K562 (cell line): ENCODE measurements at regions not wholly inside any gene's neighbourhood (a gene's known extent, or its start where the extent isn't known, plus 50 kb on each side); places are given as distances from the start of the nearest gene placed in this dataset.

Experiments used
- ATF2 ChIP-seq: sonication (generic); formaldehyde crosslinking; IDR thresholded peaks from 2 replicates; pipeline ENCODE4 v1.8.1; 2022; ENCODE audit warnings: missing genetic modification reagents
- CREBBP ChIP-seq: IDR thresholded peaks from one replicate; pipeline ENCODE4 v1.6.1; 2012; ENCODE audit warnings: low read depth, mild to moderate bottlenecking, control low read depth, inconsistent platforms, low read length
- ESRRA ChIP-seq: fragments of 450-650 bp; IDR thresholded peaks from 2 replicates; pipeline ENCODE4 v1.6.1; 2014; ENCODE audit warnings: low read depth, mild to moderate bottlenecking, moderate library complexity, borderline replicate concordance
- GABPA ChIP-seq: fragments of 200-800 bp; sonication (Bioruptor generic); conservative IDR thresholded peaks from 2 replicates; pipeline ENCODE4 v1.6.1; 2016; ENCODE audit warnings: low read depth, missing genetic modification characterization, missing compliant biosample characterization
- NFATC3 ChIP-seq: fragments of 450-650 bp; IDR thresholded peaks from 2 replicates; pipeline ENCODE4 v1.6.1; 2017; ENCODE audit warnings: mild to moderate bottlenecking
- RFX5 ChIP-seq: IDR thresholded peaks from 2 replicates; pipeline ENCODE4 v1.6.1; 2011; ENCODE audit warnings: low read depth, mild to moderate bottlenecking, improper control_type of control experiment, low read length
- SIN3A ChIP-seq, 2 experiments: fragments of 150-350 bp in 1 of 2; IDR thresholded peaks; 2 replicates each; pipeline ENCODE4 v1.6.1; 2011 to 2016; ENCODE audit warnings: borderline replicate concordance in 2 of 2, low read depth in 2 of 2, low read length in 2 of 2, mild to moderate bottlenecking in 2 of 2, moderate library complexity in 2 of 2; ENCODE audit not compliant: control insufficient read depth in 1 of 2
- TEAD4 ChIP-seq, 2 experiments: sonication (generic) in 1 of 2; formaldehyde crosslinking in 1 of 2; IDR thresholded peaks; 2 replicates each; pipeline versions ENCODE4 v1.6.1 to v1.8.0; 2012 to 2022; ENCODE audit warnings: borderline replicate concordance in 1 of 2, inconsistent platforms in 1 of 2, low read length in 1 of 2, mild to moderate bottlenecking in 1 of 2, missing genetic modification reagents in 1 of 2
- TFE3 ChIP-seq: fragments of 450-650 bp; formaldehyde crosslinking; IDR thresholded peaks from 2 replicates; pipeline ENCODE4 v1.4.0; 2020; ENCODE audit warnings: mild to moderate bottlenecking, mixed read lengths
- THRA ChIP-seq: fragments of 450-650 bp; IDR thresholded peaks from 2 replicates; pipeline ENCODE4 v1.6.1; 2017; ENCODE audit warnings: mild to moderate bottlenecking, moderate library complexity
- ZBTB33 ChIP-seq: sonication (generic); formaldehyde crosslinking; IDR thresholded peaks from 2 replicates; pipeline ENCODE4 v1.8.1; 2023; ENCODE audit warnings: mild to moderate bottlenecking, missing genetic modification reagents

GRCh38 chr1:233735847-233736246, 121.9 kb downstream of the KCNK1 start:
- TF ChIP-seq CREBBP: no peak
- TF ChIP-seq SIN3A (IDR thresholded peaks at IDR 0.05; ENCODE audit: borderline replicate concordance in 2 of 2, control insufficient read depth in 1 of 2, low read depth in 2 of 2, low read length in 2 of 2): no peak
- TF ChIP-seq TFE3 (CRISPR knock-in tag): no peak
- no peak for TF ChIP-seq RFX5
- no peak for TF ChIP-seq ESRRA
- TF ChIP-seq TEAD4 (IDR thresholded peaks at IDR 0.05; ENCODE audit: low read length): no peak
- TF ChIP-seq TEAD4 (CRISPR knock-in tag; IDR thresholded peaks at IDR 0.05; ENCODE audit: borderline replicate concordance): no peak
- TF ChIP-seq GABPA (tag): no peak
- TF ChIP-seq NFATC3: no peak
- no peak for TF ChIP-seq THRA
- no peak for TF ChIP-seq ATF2 (CRISPR knock-in tag)
- TF ChIP-seq ZBTB33 (CRISPR knock-in tag): no peak
